Keratinocyte (primary cell): ENCODE measurements at regions not wholly inside any gene's neighbourhood (a gene's known extent, or its start where the extent isn't known, plus 50 kb on each side); places are given as distances from the start of the nearest gene placed in this dataset.
"Not testable (repeated sequence)": the region's sequence is repeated elsewhere in the genome, so short reads cannot be mapped to it uniquely, and the experiment has no call there.

ENCODE experiments used
- DNase-seq: peaks from one replicate; pipeline ENCODE4 v3.0.0-alpha.2; 2011; ENCODE audit warnings: low read depth, missing footprints, low spot score
- FAIRE-seq: peaks from 2 replicates; lab custom pipeline; 2011; peaks lifted over from hg19 to GRCh38; lab: Jason Lieb, UNC
- H2AFZ ChIP-seq: 2 replicates; pipeline ENCODE4 v1.6.0; 2012; ENCODE audit warnings: low read length, control low read depth, inconsistent platforms; ENCODE audit not compliant: control insufficient read depth
- H3K27ac ChIP-seq: 2 replicates; pipeline ENCODE4 v1.5.1; 2011; ENCODE audit warnings: low read length; ENCODE audit not compliant: control insufficient read depth, insufficient read depth
- H3K27me3 ChIP-seq: 3 replicates; pipeline ENCODE4 v1.6.0; 2011; ENCODE audit warnings: low read length; ENCODE audit not compliant: control insufficient read depth, insufficient read depth; ENCODE audit errors: extremely low read depth
- H3K36me3 ChIP-seq, 2 experiments: 2 replicates in 1 of 2; 3 replicates in 1 of 2; pipeline ENCODE4 v1.5.1; 2011; ENCODE audit warnings: low read length in 2 of 2, mild to moderate bottlenecking in 1 of 2; ENCODE audit not compliant: control insufficient read depth in 2 of 2, insufficient read depth in 2 of 2; ENCODE audit errors: extremely low read depth in 1 of 2
- H3K4me1 ChIP-seq: 3 replicates; pipeline ENCODE4 v1.5.1; 2011; ENCODE audit warnings: low read length; ENCODE audit not compliant: control insufficient read depth, insufficient read depth; ENCODE audit errors: extremely low read depth
- H3K4me2 ChIP-seq: 3 replicates; pipeline ENCODE4 v1.6.0; 2011; ENCODE audit warnings: low read depth, low read length; ENCODE audit not compliant: control insufficient read depth, insufficient read depth; ENCODE audit errors: extremely low read depth
- H3K4me3 ChIP-seq, 3 experiments: fragments of 200-600 bp in 1 of 3; sonication (generic) in 1 of 3; 2 replicates in 2 of 3; 3 replicates in 1 of 3; pipeline ENCODE4 v1.5.1; 2011 to 2016; ENCODE audit warnings: low read length in 3 of 3, mild to moderate bottlenecking in 3 of 3, control low read depth in 2 of 3, inconsistent platforms in 1 of 3, low read depth in 1 of 3, mixed read lengths in 1 of 3, mixed run types in 1 of 3, moderate library complexity in 1 of 3; ENCODE audit not compliant: control insufficient read depth in 2 of 3, insufficient read depth in 2 of 3; ENCODE audit errors: extremely low read depth in 1 of 3
- H3K79me2 ChIP-seq: 2 replicates; pipeline ENCODE4 v1.6.0; 2012; ENCODE audit warnings: low read length; ENCODE audit not compliant: control insufficient read depth, insufficient read depth
- H3K9ac ChIP-seq: 3 replicates; pipeline ENCODE4 v1.6.0; 2011; ENCODE audit warnings: low read length; ENCODE audit not compliant: control insufficient read depth, insufficient read depth; ENCODE audit errors: extremely low read depth
- H3K9me1 ChIP-seq: 3 replicates; pipeline ENCODE4 v1.6.0; 2011; ENCODE audit warnings: low read length; ENCODE audit not compliant: control insufficient read depth, insufficient read depth; ENCODE audit errors: extremely low read depth
- H3K9me3 ChIP-seq: 2 replicates; pipeline ENCODE4 v1.5.1; 2012; ENCODE audit warnings: low read depth, low read length; ENCODE audit not compliant: control insufficient read depth
- H4K20me1 ChIP-seq: 3 replicates; pipeline ENCODE4 v1.6.0; 2011; ENCODE audit warnings: low read length; ENCODE audit not compliant: control insufficient read depth, insufficient read depth; ENCODE audit errors: extremely low read depth
- dilution Hi-C: fragments of 300-500 bp; cut with MboI; formaldehyde crosslinking; loops from one replicate; pipeline ENCODE4 v1.7.0; 2020; ENCODE audit warnings: low sequenced_read_pairs; ENCODE audit not compliant: extremely low pct_ligation_motif_present

- H3K79me2 ChIP-seq, FAIRE-seq, H3K4me3 ChIP-seq, DNase-seq, H3K4me1 ChIP-seq, H3K4me2 ChIP-seq, H3K9ac ChIP-seq, H3K27me3 ChIP-seq, H3K27ac ChIP-seq, H3K9me1 ChIP-seq, H3K9me3 ChIP-seq, H3K36me3 ChIP-seq, H4K20me1 ChIP-seq, H2AFZ ChIP-seq, dilution Hi-C loops: not testable (repeated sequence)
Observed at GRCh38 chr1:109857702-109858101, 52.9 kb upstream of the CSF1 start.

- H4K20me1 ChIP-seq, H3K9ac ChIP-seq, H3K27me3 ChIP-seq, H3K4me3 ChIP-seq, DNase-seq, H3K9me1 ChIP-seq, H3K9me3 ChIP-seq, FAIRE-seq, H3K4me2 ChIP-seq, H3K36me3 ChIP-seq, H3K27ac ChIP-seq, H3K79me2 ChIP-seq, H2AFZ ChIP-seq, dilution Hi-C loops, H3K4me1 ChIP-seq: not testable (repeated sequence)
Observed at GRCh38 chr1:109855986-109856385, 54.7 kb upstream of the CSF1 start.

GRCh38 chr1:109853972-109854371 is 56.7 kb upstream of the CSF1 start:
- H3K27me3 ChIP-seq, H3K27ac ChIP-seq, H3K9me1 ChIP-seq, DNase-seq, H3K9me3 ChIP-seq, H4K20me1 ChIP-seq, H3K79me2 ChIP-seq, H3K4me2 ChIP-seq, FAIRE-seq, dilution Hi-C loops, H3K36me3 ChIP-seq, H2AFZ ChIP-seq, H3K9ac ChIP-seq, H3K4me3 ChIP-seq: not testable (repeated sequence)
- H3K4me1 ChIP-seq: peaks cover 16% of the 10 kb centered on the region

GRCh38 chr1:109852221-109853015 is 58.2 kb upstream of the CSF1 start:
- H3K27ac ChIP-seq, H3K27me3 ChIP-seq, H3K4me3 ChIP-seq, H3K9me1 ChIP-seq, H3K79me2 ChIP-seq, dilution Hi-C loops, H3K9me3 ChIP-seq, H3K36me3 ChIP-seq, H4K20me1 ChIP-seq, H3K9ac ChIP-seq, DNase-seq, FAIRE-seq: not testable (repeated sequence)
- Histone ChIP-seq H3K4me2 (peak overlapping the region; percentile 32), H2AFZ (peak overlapping the region; percentile 79), H3K4me1 (peaks cover 16% of the 10 kb centered on the region)
